ENCODE measurements at regions not wholly inside any gene's neighbourhood (a gene's known extent, or its start where the extent isn't known, plus 50 kb on each side); places are given as distances from the start of the nearest gene placed in this dataset.
"Not testable (repeated sequence)": the region's sequence is repeated elsewhere in the genome, so short reads cannot be mapped to it uniquely, and the experiment has no call there.

DNA sequence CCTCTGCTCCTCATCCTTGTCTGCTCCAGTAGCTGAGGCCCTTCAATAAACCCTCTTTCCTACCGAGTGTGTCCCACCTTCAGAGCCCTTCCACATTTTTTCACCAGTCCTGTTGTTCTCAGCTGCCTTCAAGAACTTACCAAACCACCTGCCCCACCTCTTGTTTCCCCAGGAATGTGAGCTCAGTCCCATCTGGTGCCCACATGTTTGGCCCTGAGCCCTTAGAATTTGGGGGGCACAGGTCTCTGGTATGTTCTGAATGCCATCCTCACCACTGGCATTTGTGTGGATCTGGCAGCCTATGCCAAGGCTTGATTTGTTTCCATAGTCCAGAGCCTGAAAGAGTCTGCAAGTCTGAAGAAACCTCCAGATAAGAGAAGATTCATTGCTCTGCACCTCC is 315.2 kb upstream of the PPP2R3A start:
- Histone ChIP-seq H3K36me3 (no peaks in the 10 kb centered on the region), H3K27me3 (no peaks in the 10 kb centered on the region), H3K4me1 (no peaks in the 10 kb centered on the region), H3K9me3 (no peaks in the 10 kb centered on the region), H3K4me3 (ENCODE audit: low read depth, low read length) (no peak overlapping the region)
- no peak for DNase-seq
- TF ChIP-seq, protein P1, sequence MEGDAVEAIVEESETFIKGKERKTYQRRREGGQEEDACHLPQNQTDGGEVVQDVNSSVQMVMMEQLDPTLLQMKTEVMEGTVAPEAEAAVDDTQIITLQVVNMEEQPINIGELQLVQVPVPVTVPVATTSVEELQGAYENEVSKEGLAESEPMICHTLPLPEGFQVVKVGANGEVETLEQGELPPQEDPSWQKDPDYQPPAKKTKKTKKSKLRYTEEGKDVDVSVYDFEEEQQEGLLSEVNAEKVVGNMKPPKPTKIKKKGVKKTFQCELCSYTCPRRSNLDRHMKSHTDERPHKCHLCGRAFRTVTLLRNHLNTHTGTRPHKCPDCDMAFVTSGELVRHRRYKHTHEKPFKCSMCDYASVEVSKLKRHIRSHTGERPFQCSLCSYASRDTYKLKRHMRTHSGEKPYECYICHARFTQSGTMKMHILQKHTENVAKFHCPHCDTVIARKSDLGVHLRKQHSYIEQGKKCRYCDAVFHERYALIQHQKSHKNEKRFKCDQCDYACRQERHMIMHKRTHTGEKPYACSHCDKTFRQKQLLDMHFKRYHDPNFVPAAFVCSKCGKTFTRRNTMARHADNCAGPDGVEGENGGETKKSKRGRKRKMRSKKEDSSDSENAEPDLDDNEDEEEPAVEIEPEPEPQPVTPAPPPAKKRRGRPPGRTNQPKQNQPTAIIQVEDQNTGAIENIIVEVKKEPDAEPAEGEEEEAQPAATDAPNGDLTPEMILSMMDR (IDR thresholded peaks at IDR 0.05; ENCODE audit: low read depth, low read length) = no peak

GRCh38 chr3:135652388-135652787 is 313.1 kb upstream of the PPP2R3A start:
- Histone ChIP-seq H3K27me3 (no peaks in the 10 kb centered on the region), H3K4me1 (no peaks in the 10 kb centered on the region), H3K36me3 (no peaks in the 10 kb centered on the region), H3K4me3 (ENCODE audit: low read depth, low read length) (no peak overlapping the region), H3K9me3 (no peaks in the 10 kb centered on the region)
- TF ChIP-seq, protein P1 (IDR thresholded peaks at IDR 0.05; ENCODE audit: low read depth, low read length) = no peak
- no peak for DNase-seq

GRCh38 chr3:135655328-135655727 is 310.2 kb upstream of the PPP2R3A start:
- TF ChIP-seq, protein P1 (IDR thresholded peaks at IDR 0.05; ENCODE audit: low read depth, low read length) = no peak
- Histone ChIP-seq H3K36me3 (no peaks in the 10 kb centered on the region), H3K4me1 (no peaks in the 10 kb centered on the region), H3K4me3 (ENCODE audit: low read depth, low read length) (no peak overlapping the region), H3K9me3 (no peaks in the 10 kb centered on the region), H3K27me3 (no peaks in the 10 kb centered on the region)
- no peak for DNase-seq

GRCh38 chr3:135658451-135658850 is 307.1 kb upstream of the PPP2R3A start:
- H3K4me3 ChIP-seq (ENCODE audit: low read depth, low read length); H3K36me3 ChIP-seq; DNase-seq; H3K9me3 ChIP-seq; H3K4me1 ChIP-seq; H3K27me3 ChIP-seq: not testable (repeated sequence)

GRCh38 chr3:135667061-135667460 is 298.5 kb upstream of the PPP2R3A start:
- H3K4me3 ChIP-seq (ENCODE audit: low read depth, low read length) = no peak overlapping the region
- no peaks in the 10 kb centered on the region for H3K36me3 ChIP-seq
- no peaks in the 10 kb centered on the region for H3K4me1 ChIP-seq
- no peak for DNase-seq
- no peaks in the 10 kb centered on the region for H3K27me3 ChIP-seq
- TF ChIP-seq, protein P1 (IDR thresholded peaks at IDR 0.05; ENCODE audit: low read depth, low read length) = no peak
- H3K9me3 ChIP-seq = no peaks in the 10 kb centered on the region

DNA sequence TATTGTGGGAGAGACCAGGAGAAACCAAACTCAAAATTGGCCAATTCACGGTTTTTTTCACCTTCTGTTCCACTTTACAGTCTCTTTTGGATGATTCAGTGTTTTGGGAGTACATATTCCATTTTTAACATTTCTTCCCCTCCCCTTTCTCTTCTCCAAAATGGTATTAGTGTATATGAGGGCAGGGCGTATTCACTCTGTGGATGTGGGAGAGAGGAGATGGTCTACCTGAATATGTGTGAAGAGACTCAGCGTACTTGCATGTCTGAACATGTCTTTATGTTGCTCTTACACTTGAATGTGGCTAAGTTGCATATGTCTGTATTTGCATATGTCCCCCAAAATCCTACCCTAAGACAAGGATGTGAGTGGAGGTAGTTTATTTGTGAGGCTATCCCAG is 291.0 kb upstream of the PPP2R3A start:
- DNase-seq = no peak
- TF ChIP-seq, protein P1 (IDR thresholded peaks at IDR 0.05; ENCODE audit: low read depth, low read length) = no peak
- H3K4me3 ChIP-seq (ENCODE audit: low read depth, low read length) = no peak overlapping the region
- no peaks in the 10 kb centered on the region for H3K27me3 ChIP-seq
- no peaks in the 10 kb centered on the region for H3K36me3 ChIP-seq
- no peaks in the 10 kb centered on the region for H3K9me3 ChIP-seq
- no peaks in the 10 kb centered on the region for H3K4me1 ChIP-seq

DNA sequence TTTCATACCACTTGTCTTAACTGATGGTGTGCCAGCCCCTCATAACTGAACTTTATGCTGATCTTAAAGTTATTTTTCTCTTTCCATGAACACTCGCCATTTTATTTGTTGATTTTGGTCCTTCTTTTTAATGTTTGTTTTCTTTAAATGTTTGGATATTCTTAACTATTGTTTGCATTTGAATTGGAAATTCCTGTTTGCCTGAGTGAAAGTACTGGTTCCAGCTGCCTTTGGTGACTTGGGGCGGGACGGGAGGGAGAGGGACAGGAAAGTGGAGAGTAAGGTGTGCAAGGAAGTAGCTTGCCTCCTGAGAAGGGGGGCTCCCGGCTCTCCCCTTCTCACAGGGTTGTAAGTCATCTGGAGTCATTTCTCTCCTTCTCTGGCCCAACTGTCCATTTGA is 287.1 kb upstream of the PPP2R3A start:
- Histone ChIP-seq H3K4me1 (no peaks in the 10 kb centered on the region), H3K4me3 (ENCODE audit: low read depth, low read length) (no peak overlapping the region), H3K27me3 (no peaks in the 10 kb centered on the region), H3K9me3 (no peaks in the 10 kb centered on the region), H3K36me3 (no peaks in the 10 kb centered on the region)
- no peak for DNase-seq
- TF ChIP-seq, protein P1 (IDR thresholded peaks at IDR 0.05; ENCODE audit: low read depth, low read length) = no peak
